HG02970 (cell line): ENCODE measurements at regions not wholly inside any gene's neighbourhood (a gene's known extent, or its start where the extent isn't known, plus 50 kb on each side); places are given as distances from the start of the nearest gene placed in this dataset.
"Not testable (repeated sequence)": the region's sequence is repeated elsewhere in the genome, so short reads cannot be mapped to it uniquely, and the experiment has no call there.

Experiments
- ATAC-seq: cut with Tn5 transposase; IDR thresholded peaks from one replicate; pipeline ENCODE4 v1.9.1; 2021; ENCODE audit warnings: mild to moderate bottlenecking, moderate library complexity, moderate number of reproducible peaks; ENCODE audit not compliant: unreplicated experiment, low FRiP score

- ATAC-seq: peak; percentile 92
These were observed 141.5 kb downstream of the GABRG2 start for GRCh38 chr5:162209005-162209605.

GRCh38 chr5:162214551-162214950 is 147.0 kb downstream of the GABRG2 start:
- no peak for ATAC-seq

- ATAC-seq: no peak
These were observed 149.5 kb downstream of the GABRG2 start for GRCh38 chr5:162217037-162217436.

- no peak for ATAC-seq
These were observed 154.3 kb downstream of the GABRG2 start for GRCh38 chr5:162221910-162222309.

GRCh38 chr5:162227075-162227474 is 159.5 kb downstream of the GABRG2 start:
- no peak for ATAC-seq

GRCh38 chr5:162230348-162230747 is 162.8 kb downstream of the GABRG2 start:
- no peak for ATAC-seq

- no peak for ATAC-seq
These were observed 163.9 kb downstream of the GABRG2 start for GRCh38 chr5:162231522-162231921.

- no peak for ATAC-seq
These were observed 173.2 kb downstream of the GABRG2 start for GRCh38 chr5:162240734-162241133.

GRCh38 chr5:162242416-162242815 is 174.8 kb downstream of the GABRG2 start:
- ATAC-seq: no peak

- ATAC-seq: no peak
These were observed 176.1 kb downstream of the GABRG2 start for GRCh38 chr5:162243651-162244050.

GRCh38 chr5:162248107-162248713 is 180.6 kb downstream of the GABRG2 start:
- no peak for ATAC-seq

GRCh38 chr5:162256711-162257110 is 189.1 kb downstream of the GABRG2 start:
- no peak for ATAC-seq

GRCh38 chr5:162268694-162269481 is 201.3 kb downstream of the GABRG2 start:
- ATAC-seq: no peak

GRCh38 chr5:162272417-162272816 is 204.8 kb downstream of the GABRG2 start:
- no peak for ATAC-seq

GRCh38 chr5:162274679-162275078 is 207.1 kb downstream of the GABRG2 start:
- ATAC-seq: no peak

GRCh38 chr5:162275387-162275786 is 207.8 kb downstream of the GABRG2 start:
- ATAC-seq: not testable (repeated sequence)

- no peak for ATAC-seq
These were observed 214.6 kb downstream of the GABRG2 start for GRCh38 chr5:162282191-162282590.

GRCh38 chr5:162283609-162284008 is 216.0 kb downstream of the GABRG2 start:
- no peak for ATAC-seq

- peak; percentile 57 for ATAC-seq
These were observed 221.2 kb downstream of the GABRG2 start for GRCh38 chr5:162288647-162289296.

GRCh38 chr5:162289489-162289888 is 221.9 kb downstream of the GABRG2 start:
- no peak for ATAC-seq

GRCh38 chr5:162299793-162300192 is 232.2 kb downstream of the GABRG2 start:
- ATAC-seq: no peak
